CD1c-positive myeloid dendritic cell (primary cell): ENCODE measurements at regions not wholly inside any gene's neighbourhood (a gene's known extent, or its start where the extent isn't known, plus 50 kb on each side); places are given as distances from the start of the nearest gene placed in this dataset.

Source experiments
- DNase-seq: peaks from one replicate; pipeline ENCODE4 v3.0.0-alpha.2; 2016; ENCODE audit errors: extremely low spot score

DNA sequence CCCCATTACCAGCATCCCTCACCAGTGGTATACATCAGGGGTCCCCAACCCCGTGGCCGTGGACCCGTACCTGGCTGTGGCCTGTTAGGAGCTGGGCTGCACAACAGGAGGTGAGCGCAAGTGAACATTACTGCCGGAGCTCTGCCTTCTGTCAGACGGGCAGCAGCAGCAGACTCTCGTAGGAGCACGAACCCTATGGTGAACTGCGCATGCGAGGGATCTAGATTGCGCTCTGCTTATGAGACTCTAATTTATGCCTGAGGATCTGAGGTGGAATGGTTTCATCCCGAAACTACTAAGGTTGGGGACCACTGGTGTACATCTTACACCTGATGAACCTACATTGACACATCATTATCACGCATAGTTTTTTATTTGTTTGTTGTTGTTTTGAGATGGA lies 52.8 kb upstream of the DHX15 start:
- DNase-seq, result no peak

DNA sequence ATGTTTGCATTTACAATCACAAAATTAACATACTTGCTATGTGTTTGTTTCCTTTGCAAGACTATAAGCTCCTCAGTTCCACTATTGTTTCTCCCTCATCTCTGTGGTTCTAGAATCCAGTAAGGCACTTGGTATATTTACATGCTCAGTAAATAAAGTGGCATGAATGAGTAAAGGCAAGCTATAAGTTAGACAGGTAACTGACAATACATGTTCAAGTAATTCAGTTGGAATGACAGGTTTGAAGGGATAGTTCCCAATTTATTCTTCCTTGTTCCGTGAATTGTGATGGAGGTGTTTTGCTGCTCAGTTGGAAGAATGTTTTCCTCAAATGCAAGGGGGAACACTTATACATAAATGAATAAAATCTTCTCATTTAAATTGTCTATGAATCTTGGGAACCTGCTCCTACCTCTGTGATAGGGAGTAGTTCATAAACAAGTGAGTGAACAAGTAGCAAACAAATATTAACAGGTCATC lies 54.1 kb upstream of the DHX15 start:
- DNase-seq, result no peak

DNA sequence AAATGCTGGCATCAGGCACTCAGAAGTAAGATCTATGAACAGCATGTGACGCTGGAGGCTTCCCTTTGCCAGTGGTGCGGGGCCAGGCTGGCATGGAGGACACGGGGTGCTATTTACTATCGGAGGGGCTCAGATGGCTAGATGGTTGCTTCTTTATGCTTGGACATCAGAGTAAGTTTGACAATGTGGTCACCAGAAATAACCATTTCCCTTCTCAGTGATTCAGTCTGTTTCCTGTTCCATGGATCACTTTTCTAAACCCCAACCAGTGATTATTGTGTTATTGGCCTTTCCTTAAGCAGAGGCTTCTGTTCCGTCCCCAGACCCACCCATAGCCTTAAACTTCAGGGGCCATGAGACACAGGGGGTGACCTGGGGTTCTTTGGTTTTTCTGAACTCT lies 55.4 kb upstream of the DHX15 start:
- DNase-seq, result no peak

DNA sequence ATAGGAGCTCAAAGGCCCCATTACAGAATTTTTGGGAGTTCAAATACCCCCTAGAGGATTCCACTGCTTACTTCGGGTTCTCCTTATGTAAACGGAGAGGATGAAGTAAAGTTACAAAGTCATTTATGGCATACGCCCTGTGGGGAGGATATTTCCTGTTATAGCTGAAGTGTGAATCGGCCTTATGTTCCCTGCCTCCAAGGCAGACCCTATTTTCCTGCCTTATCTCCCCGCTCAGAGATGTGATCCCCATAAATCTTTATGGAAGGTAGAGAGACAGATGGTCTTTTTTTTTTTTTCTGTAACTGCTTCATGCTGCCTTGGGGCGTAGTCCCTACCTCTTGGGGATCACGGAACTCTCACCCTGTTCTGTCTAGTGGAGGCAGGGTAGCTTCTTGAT lies 56.0 kb upstream of the DHX15 start:
- no peak for DNase-seq

DNA sequence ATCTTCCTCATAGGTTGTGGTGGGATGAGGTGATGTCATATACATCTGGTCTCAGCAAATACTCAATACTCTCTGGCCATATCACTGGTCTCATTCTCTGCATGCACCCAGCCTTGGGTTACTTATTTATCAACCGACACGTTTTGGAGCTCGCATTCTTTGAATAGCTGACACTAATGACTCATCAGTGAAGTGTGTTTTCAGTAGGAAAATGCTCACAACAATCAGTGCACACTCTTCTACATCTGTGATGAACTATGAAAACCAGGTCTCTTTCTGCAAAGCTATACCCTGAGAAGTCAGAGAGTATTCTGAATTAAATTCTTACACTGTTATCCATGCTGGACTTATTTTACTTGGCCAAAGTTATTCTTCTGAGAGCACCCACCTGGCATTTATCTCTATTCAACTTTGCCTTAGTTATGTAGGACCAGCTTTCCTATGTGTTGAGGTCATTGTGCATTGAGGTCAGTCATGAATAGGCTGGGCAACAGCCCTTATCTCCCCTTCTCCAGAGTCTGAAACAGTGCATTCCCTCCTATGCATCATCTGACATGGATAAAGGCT lies 58.7 kb upstream of the DHX15 start:
- no peak for DNase-seq

DNA sequence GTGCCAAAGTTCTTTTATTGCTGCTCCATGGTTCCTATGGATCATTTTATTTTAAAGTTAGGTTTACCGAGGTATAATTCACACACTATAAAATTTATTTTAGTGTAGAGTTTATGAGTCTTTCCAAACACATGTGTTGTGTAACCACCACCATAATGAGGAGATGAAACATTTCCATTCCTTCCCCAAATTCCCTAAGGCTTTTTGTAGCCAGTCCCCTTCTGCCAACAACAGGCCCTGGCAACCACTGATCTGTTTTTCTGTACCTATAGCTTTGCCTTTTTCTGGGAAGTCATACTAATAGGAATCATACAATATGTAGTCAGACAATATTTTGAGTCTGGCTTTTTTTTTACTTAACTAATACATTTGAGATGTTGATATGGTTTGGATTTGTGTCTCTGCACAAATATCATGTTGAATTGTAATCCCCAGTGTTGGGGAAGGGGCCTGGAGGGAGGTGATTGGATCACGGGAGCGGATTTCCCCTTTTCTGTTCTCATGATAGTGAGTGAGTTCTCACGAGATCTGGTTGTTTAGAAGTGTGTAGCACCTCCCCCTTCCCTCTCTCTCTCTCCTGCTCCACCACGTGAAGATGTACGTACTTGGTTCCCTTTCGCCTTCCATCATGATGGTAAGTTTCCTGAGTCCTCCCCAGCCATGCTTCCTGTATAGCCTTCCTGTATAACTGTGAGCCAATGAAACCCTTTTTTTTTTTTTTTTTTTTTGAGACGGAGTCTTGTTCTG lies 59.6 kb upstream of the DHX15 start:
- DNase-seq, result peak; percentile 2

DNA sequence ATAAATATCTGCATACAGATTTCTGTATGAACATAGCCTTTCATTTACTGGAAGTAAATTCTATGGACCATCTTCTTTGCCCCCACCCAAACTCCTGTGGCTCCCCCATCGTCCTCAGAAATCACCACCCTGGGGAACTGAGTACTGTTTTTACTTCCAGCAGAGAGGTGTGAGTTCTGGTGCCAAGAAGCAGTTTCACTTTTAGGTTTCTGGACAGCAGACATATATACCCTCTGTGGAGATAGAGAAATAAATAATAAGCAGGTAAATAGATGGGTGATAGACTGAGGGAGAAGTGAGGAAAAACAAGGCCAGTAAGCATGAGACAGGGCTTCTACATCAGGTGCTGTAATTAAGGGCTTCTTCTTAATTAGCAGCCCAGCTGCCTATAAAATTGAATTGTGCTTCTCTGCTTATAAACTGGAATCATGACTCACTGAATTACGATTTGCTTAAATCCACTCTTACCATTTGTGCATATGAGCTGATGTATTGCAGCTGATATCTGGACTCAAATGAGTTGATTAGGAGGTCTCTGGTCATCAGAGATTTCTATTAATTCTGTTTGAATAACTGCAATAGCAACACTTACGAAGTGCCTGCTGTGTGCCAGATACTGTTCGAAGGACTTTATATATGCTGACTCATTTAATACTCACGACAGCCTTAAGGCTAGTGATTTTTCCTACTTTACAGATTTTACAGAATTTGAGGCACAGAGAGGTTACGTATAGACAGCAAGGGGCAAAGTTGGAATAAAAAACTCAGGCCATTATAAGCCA lies 60.8 kb upstream of the DHX15 start:
- no peak for DNase-seq

DNA sequence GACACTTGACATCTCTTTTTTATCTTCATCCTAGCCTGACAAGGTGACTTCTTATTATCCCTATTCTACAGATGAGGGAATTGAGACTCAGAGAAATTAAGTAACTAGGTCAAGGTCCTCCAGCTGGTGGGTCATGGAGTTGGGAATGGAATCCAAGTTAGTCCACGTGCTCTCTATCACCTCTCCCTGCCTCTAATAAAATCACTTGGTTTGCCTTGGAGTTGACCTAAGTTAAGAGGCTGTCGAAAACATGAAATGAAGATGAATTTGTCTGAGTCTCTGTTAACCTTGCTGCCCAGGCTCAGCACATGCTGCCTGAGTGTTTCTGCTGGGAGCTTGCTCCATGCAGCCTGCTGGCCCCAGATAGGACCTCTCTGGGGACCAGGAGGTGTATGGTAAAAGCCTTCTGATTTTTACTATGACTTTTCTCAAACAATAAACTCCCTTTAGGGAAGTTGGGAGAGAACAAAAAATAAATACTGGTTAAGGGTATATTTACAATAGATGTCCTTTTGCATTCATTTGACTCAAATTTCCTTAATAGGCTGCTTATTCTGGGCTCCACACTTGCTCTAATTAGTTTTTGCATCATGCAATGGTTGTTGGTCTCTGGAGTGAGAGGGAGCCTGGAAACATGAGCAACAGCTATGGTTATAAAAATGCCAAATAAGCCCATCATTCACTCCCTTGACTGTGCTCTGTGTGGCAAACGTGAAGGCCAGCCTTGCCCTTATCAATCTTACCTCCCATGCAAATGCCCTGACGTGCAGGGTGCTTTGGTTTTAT lies 61.6 kb upstream of the DHX15 start:
- no peak for DNase-seq

DNA sequence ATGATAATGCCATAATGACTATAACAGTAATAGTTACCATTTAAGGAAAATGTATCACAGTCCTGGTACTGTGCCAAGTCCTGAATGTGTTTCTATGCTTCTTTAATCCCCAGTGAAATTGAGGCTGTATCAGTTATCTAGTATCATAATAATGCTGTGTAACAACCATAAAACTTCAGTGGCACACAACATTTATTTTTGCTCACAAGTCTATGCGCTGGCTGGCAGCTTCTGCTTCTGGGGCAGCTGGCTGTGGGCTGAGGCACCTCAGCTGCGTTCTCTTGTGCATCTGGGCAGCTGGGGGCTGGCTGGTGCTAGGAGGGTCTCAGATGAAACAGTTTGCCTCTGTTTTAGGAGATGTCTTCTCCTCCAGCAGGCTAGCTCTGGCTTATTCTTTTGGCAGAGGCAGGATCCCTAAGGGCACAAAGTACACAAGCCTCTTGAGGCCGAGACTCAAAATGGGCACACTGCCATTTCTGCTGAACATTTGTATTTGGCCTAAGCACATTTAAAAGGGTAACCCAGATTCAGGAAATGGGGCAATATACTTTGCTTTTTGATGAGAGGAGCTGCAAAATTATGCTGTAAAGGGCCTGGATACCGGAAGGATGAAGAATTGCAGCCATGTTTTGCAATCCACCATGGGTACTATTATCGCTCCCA lies 62.6 kb upstream of the DHX15 start:
- DNase-seq, result no peak

DNA sequence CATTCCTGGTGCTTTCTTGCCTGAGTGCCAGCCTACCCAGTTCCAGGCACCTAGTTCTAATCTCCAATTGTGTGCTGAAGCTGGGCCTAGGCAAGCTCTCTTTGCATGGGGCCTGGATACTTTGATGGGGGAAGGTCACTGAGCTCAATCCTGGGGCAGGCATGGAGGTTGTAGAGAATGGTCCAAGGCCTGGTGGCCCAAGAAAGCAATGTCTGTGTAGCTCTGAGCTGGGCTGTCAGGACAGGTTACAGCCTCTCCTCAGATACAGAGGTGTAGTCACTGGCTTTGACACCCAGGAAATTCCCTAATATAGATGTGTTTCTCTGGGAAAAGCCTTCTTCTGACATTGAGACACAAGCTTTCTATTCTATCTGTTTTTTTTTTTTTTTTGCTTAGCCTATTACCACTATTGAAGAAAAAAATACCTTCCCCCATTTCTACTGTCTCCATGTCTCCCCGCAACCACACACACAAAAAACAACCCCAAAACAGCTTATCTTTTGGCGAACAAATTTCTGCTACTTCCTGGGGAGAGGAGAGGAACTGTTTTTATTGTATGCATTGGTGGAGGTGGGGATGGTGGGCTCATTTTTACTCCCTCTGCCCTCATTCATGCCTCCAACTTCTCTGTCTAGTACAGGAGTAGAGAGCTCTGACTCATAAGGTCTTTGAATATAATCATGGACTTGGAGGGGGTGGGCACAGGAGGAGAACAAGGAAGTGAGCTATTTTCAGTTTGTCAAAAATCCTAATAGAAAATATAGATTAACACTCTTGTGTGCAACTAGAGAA lies 66.7 kb upstream of the DHX15 start:
- peak; percentile 47 for DNase-seq

DNA sequence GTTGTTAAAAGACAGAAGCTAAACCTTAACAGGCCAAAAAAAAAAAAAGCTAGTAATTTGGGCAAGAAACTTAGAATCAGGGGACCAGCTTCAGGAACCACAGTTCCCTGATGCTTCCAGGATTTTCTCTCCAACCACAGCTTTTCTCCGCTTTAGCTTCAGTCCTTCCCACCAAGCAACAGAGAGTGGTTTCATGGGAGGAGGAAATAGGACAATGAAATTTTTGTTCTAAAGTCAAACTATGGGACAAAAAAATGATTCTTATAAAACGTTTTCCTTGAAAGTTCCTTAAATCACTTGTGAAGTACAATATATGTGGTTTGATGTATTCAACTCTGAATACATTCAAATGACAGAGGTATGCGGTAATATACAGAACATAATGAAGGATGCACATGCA lies 71.0 kb upstream of the DHX15 start:
- DNase-seq, result no peak

DNA sequence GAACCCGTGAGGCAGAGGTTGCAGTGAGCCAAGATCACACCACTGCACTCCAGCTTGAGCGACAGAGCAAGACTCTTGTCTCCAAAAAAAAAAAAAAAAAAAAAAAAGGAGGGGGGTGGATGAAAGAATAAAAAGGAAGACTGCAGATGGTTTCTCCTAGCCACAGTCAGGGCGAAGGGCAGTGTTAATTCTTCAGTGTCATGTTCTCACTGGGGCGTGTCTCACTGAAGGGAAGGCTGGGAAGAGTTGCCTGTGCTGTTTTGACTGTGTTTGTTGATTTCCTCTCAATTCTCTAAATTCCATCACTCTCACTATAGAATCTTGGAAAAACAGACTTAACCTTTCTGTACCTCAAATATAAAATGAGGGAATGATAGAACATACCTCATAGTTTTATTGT lies 71.6 kb upstream of the DHX15 start:
- DNase-seq, result no peak

DNA sequence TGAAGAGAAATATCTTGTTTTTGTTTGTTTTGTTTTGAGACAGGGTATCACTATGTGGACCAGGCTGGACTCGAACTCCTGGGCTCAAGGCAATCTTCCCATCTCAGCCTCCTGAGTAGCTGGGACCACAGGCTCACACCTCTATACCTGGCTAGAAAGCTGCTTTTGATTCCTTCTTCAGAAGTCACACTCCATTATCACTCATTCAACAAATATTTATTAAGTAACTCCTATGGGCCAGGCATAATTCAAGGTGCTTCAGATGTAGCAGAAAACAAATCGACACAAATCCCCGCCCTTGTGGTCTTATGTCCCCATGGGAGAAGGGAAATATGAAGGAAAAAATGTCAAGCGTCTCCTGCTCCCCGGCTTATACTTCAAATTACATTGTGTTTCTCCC lies 72.6 kb upstream of the DHX15 start:
- no peak for DNase-seq

DNA sequence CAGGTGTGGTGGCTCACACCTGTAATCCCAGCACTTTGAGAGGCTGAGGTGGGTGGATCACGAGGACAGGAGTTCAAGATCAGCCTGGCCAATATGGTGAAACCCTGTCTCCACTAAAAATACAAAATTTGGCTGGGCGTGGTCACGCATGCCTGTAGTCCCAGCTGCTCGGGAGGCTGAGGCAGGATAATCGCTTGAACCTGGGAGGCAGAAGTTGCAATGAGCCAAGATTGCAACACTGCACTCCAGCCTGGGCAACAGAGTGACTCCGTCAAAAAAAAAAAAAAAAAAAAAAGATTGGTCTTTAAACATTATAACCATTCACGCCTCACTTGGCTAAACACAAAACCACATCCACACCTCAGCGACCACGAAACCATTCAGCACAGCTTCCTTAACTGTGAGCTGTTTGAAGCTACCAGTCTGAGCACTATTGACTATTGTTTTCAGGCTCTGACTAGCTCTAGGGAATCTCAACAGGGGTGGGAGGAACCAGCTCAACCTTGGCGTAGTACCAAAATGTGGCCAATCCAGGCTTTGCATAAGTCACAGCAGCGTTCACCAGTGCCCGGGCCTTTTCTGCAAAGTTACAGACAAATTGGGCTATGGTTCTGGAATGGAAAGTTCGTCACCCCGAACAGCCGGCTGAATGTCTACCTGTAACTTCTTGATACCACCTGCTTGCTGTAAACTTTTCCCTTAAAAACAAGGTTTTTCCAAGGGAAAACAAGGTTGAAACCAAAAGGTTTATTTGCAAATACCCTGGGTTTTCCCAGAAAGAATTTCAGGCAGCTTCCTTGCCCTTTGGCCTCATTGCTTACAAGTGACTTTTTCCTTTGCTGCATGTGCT lies 73.6 kb upstream of the DHX15 start:
- DNase-seq, result peak; percentile 38

DNA sequence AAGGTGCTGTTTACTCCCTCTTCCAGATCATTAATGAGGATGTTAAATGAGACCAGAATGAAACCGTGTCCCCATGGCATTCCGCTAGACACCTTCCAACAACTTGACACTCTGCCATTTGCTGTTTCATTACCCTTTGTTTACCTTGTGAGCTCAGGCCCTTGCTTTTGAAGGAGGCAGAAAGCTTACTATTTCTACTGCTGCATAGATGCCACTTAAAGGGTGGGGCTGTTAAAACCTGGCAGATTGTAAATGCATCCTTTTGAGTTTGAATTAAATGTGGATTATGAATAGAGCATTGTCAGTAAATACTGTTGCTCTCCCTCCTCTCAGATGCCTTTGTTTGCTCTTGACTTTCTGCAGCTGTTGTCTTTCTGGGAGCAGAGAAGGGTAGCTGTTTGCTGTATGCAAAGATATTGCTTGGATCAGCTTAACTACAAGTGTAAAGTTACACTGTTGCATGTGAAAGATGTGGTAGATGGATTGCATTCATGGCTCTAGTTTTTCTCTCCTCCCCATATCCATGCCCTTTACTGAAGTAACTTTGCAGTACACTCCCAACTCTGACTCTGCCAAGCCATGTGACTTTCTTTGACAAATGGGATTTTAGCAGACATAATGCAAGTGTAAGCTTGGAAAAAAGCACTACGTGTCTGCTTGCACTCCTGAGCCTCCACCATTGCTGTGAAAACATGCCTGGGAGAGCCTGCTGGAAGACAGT lies 75.0 kb upstream of the DHX15 start:
- no peak for DNase-seq

DNA sequence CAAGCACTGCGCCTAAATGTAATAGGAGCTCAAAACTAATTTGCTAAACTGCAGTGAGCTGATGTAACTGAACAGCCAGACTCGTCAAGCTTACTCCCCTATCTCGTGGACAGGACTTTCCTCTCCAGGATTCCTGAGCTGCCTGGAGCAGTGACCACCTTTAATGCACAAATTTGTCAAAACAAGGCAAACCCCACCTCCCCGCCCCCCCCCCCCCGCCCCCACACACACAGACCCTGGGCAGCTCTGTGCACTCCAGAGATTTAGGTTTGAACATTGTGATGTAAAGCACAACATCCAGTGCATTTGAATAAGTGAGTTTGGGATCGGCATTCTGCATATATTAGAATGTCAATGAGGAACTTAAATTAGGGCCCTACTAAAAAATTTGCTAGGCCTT lies 77.7 kb upstream of the DHX15 start:
- DNase-seq, result no peak

DNA sequence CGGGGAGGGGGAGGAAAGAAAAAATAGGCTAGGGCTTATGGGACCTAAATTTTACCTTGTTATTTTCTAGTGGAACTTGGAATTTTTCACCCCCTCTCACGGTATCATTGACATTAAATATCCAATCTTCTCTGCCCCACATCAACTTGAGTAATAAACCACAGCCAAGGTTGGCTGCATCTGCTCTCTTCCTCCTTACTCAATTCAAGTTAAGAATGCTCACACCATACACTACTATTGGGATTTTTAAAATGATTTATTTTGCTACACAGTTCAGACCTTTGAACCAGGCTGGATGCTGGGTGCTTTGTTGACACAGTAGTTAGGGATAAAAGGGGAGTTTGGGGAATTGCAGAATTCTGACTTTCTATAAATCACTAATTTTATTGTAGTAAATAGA lies 78.2 kb upstream of the DHX15 start:
- no peak for DNase-seq

DNA sequence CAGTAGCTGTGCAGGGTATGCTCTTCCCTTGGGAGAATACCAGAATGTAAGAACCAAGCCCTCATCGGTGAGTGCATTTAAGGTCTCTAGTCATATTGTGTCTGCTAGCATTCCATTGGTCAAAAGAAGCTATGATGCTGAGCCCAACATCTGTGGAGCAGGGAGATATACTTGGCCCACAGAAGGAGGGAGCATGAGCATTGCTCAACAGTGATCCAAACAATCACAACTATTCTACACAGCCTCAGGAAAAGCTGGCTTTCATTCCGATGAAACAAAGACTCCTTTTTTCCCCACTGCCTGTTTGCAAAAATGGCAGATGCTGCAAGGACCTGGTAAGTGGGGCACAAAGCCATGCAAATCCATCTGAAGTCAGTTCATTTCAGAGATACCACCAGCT lies 80.6 kb upstream of the DHX15 start:
- DNase-seq, result no peak

DNA sequence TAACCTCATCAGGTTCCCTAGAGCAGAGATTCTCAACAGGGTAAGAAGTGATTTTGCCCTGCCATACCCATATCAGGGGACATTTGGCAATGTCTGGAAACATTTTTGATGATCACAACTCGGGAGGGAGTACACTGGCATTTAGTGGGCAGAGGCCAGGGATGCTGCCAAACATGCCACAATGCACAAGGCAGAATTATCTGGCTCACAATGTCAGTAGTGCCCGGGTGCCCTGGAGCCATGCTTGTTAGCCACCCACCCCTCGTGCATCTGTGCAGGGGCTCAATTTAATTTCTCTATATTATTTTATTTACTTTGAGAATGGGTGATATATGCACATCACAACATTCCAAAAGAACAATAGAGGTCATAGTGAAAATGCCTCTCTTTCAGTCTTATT lies 82.0 kb upstream of the DHX15 start:
- DNase-seq, result no peak
